HL-60 (cell line): ENCODE measurements at regions not wholly inside any gene's neighbourhood (a gene's known extent, or its start where the extent isn't known, plus 50 kb on each side); places are given as distances from the start of the nearest gene placed in this dataset.

ENCODE experiments used
- DNase-seq, 2 experiments: peaks; one replicate each; pipeline ENCODE4 v3.0.0-alpha.2; 2010 to 2020; ENCODE audit warnings: low read depth in 1 of 2, low spot score in 1 of 2
- H3K27ac ChIP-seq: fragments of 250-450 bp; sonication (Bioruptor Pico); replicated peaks from 2 replicates; pipeline ENCODE4 v1.5.1; 2020; ENCODE audit warnings: mild to moderate bottlenecking, moderate library complexity
- H3K27me3 ChIP-seq: fragments of 250-450 bp; sonication (Bioruptor Pico); 2 replicates; pipeline ENCODE4 v1.5.1; 2021; ENCODE audit warnings: mild to moderate bottlenecking, moderate library complexity; ENCODE audit not compliant: insufficient read depth, poor library complexity, severe bottlenecking
- H3K4me3 ChIP-seq: replicated peaks from 2 replicates; pipeline ENCODE4 v1.5.1; 2011; ENCODE audit warnings: mild to moderate bottlenecking, control low read depth, low read length; ENCODE audit not compliant: insufficient read depth
- CTCF ChIP-seq: IDR thresholded peaks from one replicate; pipeline ENCODE4 v1.5.1; 2011; ENCODE audit warnings: low read length, control low read depth, inconsistent platforms; ENCODE audit not compliant: insufficient read depth
- GABPA ChIP-seq: IDR thresholded peaks from 2 replicates; pipeline ENCODE4 v1.6.1; 2012; ENCODE audit warnings: low read depth
- POLR2AphosphoS5 ChIP-seq: IDR thresholded peaks from 2 replicates; pipeline ENCODE4 v1.6.1; 2012; ENCODE audit warnings: low read depth
- REST ChIP-seq: IDR thresholded peaks from 2 replicates; pipeline ENCODE4 v1.6.1; 2012; ENCODE audit warnings: low read depth; ENCODE audit not compliant: insufficient replicate concordance
- SPI1 ChIP-seq: IDR thresholded peaks from 2 replicates; pipeline ENCODE4 v1.6.1; 2012; ENCODE audit warnings: low read depth, mild to moderate bottlenecking, borderline replicate concordance

DNA sequence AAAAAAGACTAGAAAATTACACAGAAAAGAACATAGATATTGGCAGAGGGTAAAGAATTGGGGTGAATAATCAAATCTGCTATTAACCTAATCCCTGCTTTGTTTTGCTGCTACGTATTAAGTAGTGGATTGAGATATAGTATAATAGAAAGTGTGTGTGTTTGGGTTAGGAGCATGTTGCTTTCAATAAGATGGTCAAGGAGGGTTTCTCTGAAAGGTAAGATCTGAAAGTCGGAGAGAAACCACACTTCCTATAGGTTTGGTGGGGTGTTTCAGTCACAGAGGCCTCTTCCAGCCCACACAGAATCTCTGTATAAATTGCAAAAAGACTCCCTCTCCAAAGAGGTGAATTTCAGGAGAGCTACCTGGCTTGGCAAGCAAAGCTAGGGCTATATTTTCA is 345.7 kb upstream of the SATB1 start:
- Histone ChIP-seq H3K4me3 (no peak overlapping the region), H3K27ac (no peak overlapping the region), H3K27me3 (peaks cover 3% of the 10 kb centered on the region)
- no peak for TF ChIP-seq GABPA
- no peak for TF ChIP-seq REST
- no peak for TF ChIP-seq CTCF
- TF ChIP-seq POLR2AphosphoS5: no peak
- no peak for TF ChIP-seq SPI1
- no peak for DNase-seq

GRCh38 chr3:18767756-18768303 is 342.7 kb upstream of the SATB1 start:
- TF ChIP-seq REST (no peak), POLR2AphosphoS5 (no peak), SPI1 (no peak), GABPA (no peak), CTCF (no peak)
- no peak overlapping the region for H3K4me3 ChIP-seq
- no peaks in the 10 kb centered on the region for H3K27me3 ChIP-seq
- no peak overlapping the region for H3K27ac ChIP-seq
- DNase-seq: no peak

- Histone ChIP-seq H3K27ac (no peak overlapping the region; the same call in 1 of the 2 replicates), H3K27me3 (no peaks in the 10 kb centered on the region), H3K4me3 (no peak overlapping the region)
- DNase-seq: no peak
- no peak for TF ChIP-seq GABPA
- TF ChIP-seq REST: no peak
- peak; percentile 93 for TF ChIP-seq SPI1
These were observed 341.8 kb upstream of the SATB1 start for GRCh38 chr3:18766974-18767373.
